SK-N-SH (cell line): ENCODE measurements at regions not wholly inside any gene's neighbourhood (a gene's known extent, or its start where the extent isn't known, plus 50 kb on each side); places are given as distances from the start of the nearest gene placed in this dataset.

ENCODE experiments used
- CTCF ChIA-PET: fragments of 300-600, 350-600 bp; formaldehyde crosslinking; extraction: SDS; loops from one replicate; lab custom pipeline; 2021; lab: Yijun Ruan, JAX
- POLR2A ChIA-PET: fragments of 350-600 bp; sonication (Branson Sonifier 250); formaldehyde crosslinking; extraction: SDS; loops from one replicate; lab custom pipeline; 2020; ENCODE audit warnings: antibody characterized with exemption, inconsistent platforms; lab: Yijun Ruan, JAX
- DNase-seq: peaks from one replicate; pipeline ENCODE4 v3.0.0; 2012
- H2AFZ ChIP-seq: fragments of 200-600 bp; sonication (generic); 2 replicates; pipeline ENCODE4 v1.8.1; 2016; ENCODE audit warnings: antibody characterized with exemption, mild to moderate bottlenecking, low read depth
- H3F3A ChIP-seq: fragments of 200-600 bp; sonication (generic); replicated peaks from 2 replicates; pipeline ENCODE3; 2016; ENCODE audit warnings: antibody characterized with exemption, mild to moderate bottlenecking; ENCODE audit not compliant: insufficient read depth
- H3K27ac ChIP-seq, 2 experiments: fragments of 200-500 bp in 1 of 2; fragments of 200-600 bp in 1 of 2; sonication (Bioruptor generic) in 1 of 2; sonication (generic), shearing (Covaris generic) in 1 of 2; 2 replicates each; pipeline versions ENCODE4 v1.5.1 to v1.6.1; 2014 to 2016; ENCODE audit warnings: low read depth in 2 of 2, inconsistent platforms in 1 of 2, low read length in 1 of 2, mild to moderate bottlenecking in 1 of 2, mixed read lengths in 1 of 2
- H3K27me3 ChIP-seq: fragments of 200-600 bp; sonication (generic), shearing (Covaris generic); 2 replicates; pipeline ENCODE4 v1.6.1; 2016; ENCODE audit warnings: mixed run types; ENCODE audit not compliant: insufficient read depth
- H3K36me3 ChIP-seq, 2 experiments: fragments of 200-500 bp in 1 of 2; fragments of 200-600 bp in 1 of 2; sonication (Bioruptor generic) in 1 of 2; sonication (generic) in 1 of 2; replicated peaks in 1 of 2; 2 replicates each; pipeline versions ENCODE3 to v1.5.1; 2014 to 2016; ENCODE audit warnings: low read length in 1 of 2, mild to moderate bottlenecking in 1 of 2; ENCODE audit not compliant: insufficient read depth in 2 of 2, control insufficient read depth in 1 of 2
- H3K4me1 ChIP-seq, 2 experiments: fragments of 200-500 bp in 1 of 2; fragments of 200-600 bp in 1 of 2; sonication (Bioruptor generic) in 1 of 2; sonication (generic), shearing (Covaris generic) in 1 of 2; 2 replicates each; pipeline versions ENCODE4 v1.5.1 to v1.6.1; 2014 to 2016; ENCODE audit warnings: low read depth in 1 of 2, low read length in 1 of 2, mixed run types in 1 of 2; ENCODE audit not compliant: insufficient read depth in 2 of 2, control insufficient read depth in 1 of 2
- H3K4me2 ChIP-seq: fragments of 200-600 bp; sonication (generic), shearing (Covaris generic); 2 replicates; pipeline ENCODE4 v1.6.1; 2017; ENCODE audit warnings: mixed run types
- H3K4me3 ChIP-seq, 2 experiments: fragments of 200-500 bp in 1 of 2; fragments of 200-600 bp in 1 of 2; sonication (Bioruptor generic) in 1 of 2; sonication (generic), shearing (Covaris generic) in 1 of 2; 2 replicates each; pipeline versions ENCODE4 v1.5.1 to v1.8.1; 2014 to 2016; ENCODE audit warnings: low read depth in 2 of 2, inconsistent platforms in 1 of 2, low read length in 1 of 2, mild to moderate bottlenecking in 1 of 2, mixed read lengths in 1 of 2, moderate library complexity in 1 of 2
- H3K79me2 ChIP-seq: fragments of 200-600 bp; sonication (generic); 2 replicates; pipeline ENCODE4 v1.8.1; 2017; ENCODE audit warnings: mild to moderate bottlenecking; ENCODE audit not compliant: insufficient read depth
- H3K9ac ChIP-seq: fragments of 200-600 bp; sonication (generic); 2 replicates; pipeline ENCODE4 v1.6.1; 2017; ENCODE audit warnings: mixed run types
- H3K9me2 ChIP-seq: fragments of 200-600 bp; sonication (generic); 2 replicates; pipeline ENCODE4 v1.6.1; 2017; ENCODE audit warnings: mixed run types
- H3K9me3 ChIP-seq: fragments of 200-600 bp; sonication (generic); 2 replicates; pipeline ENCODE4 v1.6.1; 2017; ENCODE audit warnings: mixed run types, mild to moderate bottlenecking, moderate library complexity
- H4K20me1 ChIP-seq: fragments of 200-600 bp; sonication (generic); 2 replicates; pipeline ENCODE4 v1.6.1; 2017; ENCODE audit warnings: mild to moderate bottlenecking, mixed run types; ENCODE audit not compliant: insufficient read depth
- EP300 ChIP-seq, 2 experiments: IDR thresholded peaks; 2 replicates each; pipeline versions ENCODE4 v1.4.0 to v1.6.1; 2012; ENCODE audit warnings: borderline replicate concordance in 1 of 2, low read depth in 1 of 2, low read length in 1 of 2
- EZH2phosphoT487 ChIP-seq: fragments of 200-600 bp; sonication (generic); IDR thresholded peaks from 2 replicates; pipeline ENCODE4 v1.6.1; 2017; ENCODE audit warnings: low read depth, mixed run types, mild to moderate bottlenecking, antibody characterized with exemption, moderate library complexity, borderline replicate concordance
- FOSL2 ChIP-seq: IDR thresholded peaks from 2 replicates; pipeline ENCODE4 v1.4.0; 2012; ENCODE audit warnings: low read depth, mild to moderate bottlenecking, moderate library complexity, borderline replicate concordance
- MEF2A ChIP-seq: IDR thresholded peaks from 2 replicates; pipeline ENCODE4 v1.4.0; 2012; ENCODE audit warnings: low read depth, borderline replicate concordance
- NFIC ChIP-seq: IDR thresholded peaks from 2 replicates; pipeline ENCODE4 v1.4.0; 2012; ENCODE audit warnings: borderline replicate concordance
- NRF1 ChIP-seq: IDR thresholded peaks from 2 replicates; pipeline ENCODE4 v1.6.1; 2012; ENCODE audit warnings: low read depth, mild to moderate bottlenecking, low read length
- POLR2AphosphoS5 ChIP-seq: IDR thresholded peaks from 2 replicates; pipeline ENCODE4 v1.6.1; 2012; ENCODE audit warnings: low read depth, low read length
- RAD21 ChIP-seq: IDR thresholded peaks from 2 replicates; pipeline ENCODE4 v1.6.1; 2012; ENCODE audit warnings: mild to moderate bottlenecking, low read length
- RCOR1 ChIP-seq: fragments of 150-350 bp; IDR thresholded peaks from 2 replicates; pipeline ENCODE4 v1.6.1; 2017; ENCODE audit warnings: antibody characterized with exemption, low read length
- SIN3A ChIP-seq: IDR thresholded peaks from 2 replicates; pipeline ENCODE4 v1.6.1; 2012; ENCODE audit warnings: low read depth, mild to moderate bottlenecking, low read length, moderate library complexity, borderline replicate concordance
- TAF1 ChIP-seq: IDR thresholded peaks from 2 replicates; pipeline ENCODE4 v1.6.1; 2012; ENCODE audit warnings: low read depth, mild to moderate bottlenecking, low read length, moderate library complexity, borderline replicate concordance
- TCF12 ChIP-seq: IDR thresholded peaks from 2 replicates; pipeline ENCODE4 v1.4.0; 2012
- TEAD4 ChIP-seq: IDR thresholded peaks from 2 replicates; pipeline ENCODE4 v1.4.0; 2012; ENCODE audit warnings: mild to moderate bottlenecking, borderline replicate concordance; ENCODE audit not compliant: insufficient read depth
- YY1 ChIP-seq: IDR thresholded peaks from 2 replicates; pipeline ENCODE4 v1.4.0; 2012; ENCODE audit warnings: low read depth, mild to moderate bottlenecking
- WGBS: methylation state at CpG from one replicate; pipeline ENCODE4 v1.1.6; 2017; ENCODE audit warnings: low lambda C conversion rate; 5-methylcytosine and 5-hydroxymethylcytosine counted together
- TF ChIP-seq, protein P1 (sequence below): fragments of 200-600 bp; sonication (generic); IDR thresholded peaks from 2 replicates; pipeline ENCODE4 v1.6.1; 2017; ENCODE audit warnings: antibody characterized with exemption, mild to moderate bottlenecking, moderate library complexity
- TF ChIP-seq, protein P2 (sequence below): IDR thresholded peaks from 2 replicates; pipeline ENCODE4; 2012
- TF ChIP-seq, protein P3 (sequence below): IDR thresholded peaks from 2 replicates; pipeline ENCODE4 v1.4.0; 2012; ENCODE audit warnings: low read depth, borderline replicate concordance
- TF ChIP-seq, protein P4 (sequence below): fragments of 150-350 bp; IDR thresholded peaks from 2 replicates; pipeline ENCODE4 v1.6.1; 2016; ENCODE audit warnings: mild to moderate bottlenecking, low read depth, low read length
- TF ChIP-seq, protein P5 (sequence below): IDR thresholded peaks from 2 replicates; pipeline ENCODE4 v1.4.0; 2012; ENCODE audit warnings: low read depth, borderline replicate concordance
- TF ChIP-seq, protein P6 (sequence below): fragments of 150-350 bp; IDR thresholded peaks from 2 replicates; pipeline ENCODE4 v1.6.1; 2017; ENCODE audit warnings: antibody characterized with exemption, low read length, low read depth, borderline replicate concordance

DNA sequence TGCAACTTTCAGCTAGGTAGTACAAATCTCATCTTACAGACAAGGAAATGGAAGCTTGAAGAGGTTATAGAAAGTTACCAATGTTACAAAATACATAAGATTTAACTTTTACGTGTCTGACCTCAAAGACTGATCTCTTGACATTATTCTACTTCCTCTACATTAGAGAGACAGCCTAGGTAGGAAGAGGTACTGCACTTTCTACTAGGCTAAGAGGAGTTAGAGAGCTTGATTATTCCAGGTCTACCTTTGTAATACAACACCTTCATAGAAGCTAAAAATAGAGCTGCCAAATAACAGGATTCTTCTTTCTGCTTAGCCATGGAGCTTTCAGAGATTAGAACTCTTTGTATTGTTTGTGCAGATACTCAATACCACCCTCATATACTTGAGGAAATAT, 147.6 kb upstream of the NPY2R start:
- CTCF ChIA-PET, result interaction anchor here (0.7 to 1.9 kb wide), 5 partner anchors 9 to 293 kb away, joined by 3 to 7 read pairs (median 4); no protein-coding TSS in a partner anchor
- H3K36me3 ChIP-seq, result no peaks in the 10 kb centered on the region
- no peak overlapping the region for H2AFZ ChIP-seq
- no peak overlapping the region for H3K4me2 ChIP-seq
- no peaks in the 10 kb centered on the region for H4K20me1 ChIP-seq
- no peak overlapping the region for H3K4me3 ChIP-seq
- H3K79me2 ChIP-seq, result no peaks in the 10 kb centered on the region
- WGBS, result 39% methylated on average over 1 of the region's 1 CpG
- H3K9ac ChIP-seq, result no peak overlapping the region
- H3K4me1 ChIP-seq, result peaks cover 0 to 2% of the 10 kb centered on the region in 2 experiments; a peak in 2 of 4 replicates
- no peaks in the 10 kb centered on the region for H3K9me3 ChIP-seq
- TF ChIP-seq, protein P1, sequence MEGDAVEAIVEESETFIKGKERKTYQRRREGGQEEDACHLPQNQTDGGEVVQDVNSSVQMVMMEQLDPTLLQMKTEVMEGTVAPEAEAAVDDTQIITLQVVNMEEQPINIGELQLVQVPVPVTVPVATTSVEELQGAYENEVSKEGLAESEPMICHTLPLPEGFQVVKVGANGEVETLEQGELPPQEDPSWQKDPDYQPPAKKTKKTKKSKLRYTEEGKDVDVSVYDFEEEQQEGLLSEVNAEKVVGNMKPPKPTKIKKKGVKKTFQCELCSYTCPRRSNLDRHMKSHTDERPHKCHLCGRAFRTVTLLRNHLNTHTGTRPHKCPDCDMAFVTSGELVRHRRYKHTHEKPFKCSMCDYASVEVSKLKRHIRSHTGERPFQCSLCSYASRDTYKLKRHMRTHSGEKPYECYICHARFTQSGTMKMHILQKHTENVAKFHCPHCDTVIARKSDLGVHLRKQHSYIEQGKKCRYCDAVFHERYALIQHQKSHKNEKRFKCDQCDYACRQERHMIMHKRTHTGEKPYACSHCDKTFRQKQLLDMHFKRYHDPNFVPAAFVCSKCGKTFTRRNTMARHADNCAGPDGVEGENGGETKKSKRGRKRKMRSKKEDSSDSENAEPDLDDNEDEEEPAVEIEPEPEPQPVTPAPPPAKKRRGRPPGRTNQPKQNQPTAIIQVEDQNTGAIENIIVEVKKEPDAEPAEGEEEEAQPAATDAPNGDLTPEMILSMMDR, result no peak
- TF ChIP-seq YY1 (no peak), MEF2A (no peak)
- no peak overlapping the region for H3K27ac ChIP-seq
- H3F3A ChIP-seq, result no peaks in the 10 kb centered on the region
- H3K9me2 ChIP-seq, result no peaks in the 10 kb centered on the region
- POLR2A ChIA-PET, result no interaction called here
- no peak for DNase-seq
- no peaks in the 10 kb centered on the region for H3K27me3 ChIP-seq

DNA sequence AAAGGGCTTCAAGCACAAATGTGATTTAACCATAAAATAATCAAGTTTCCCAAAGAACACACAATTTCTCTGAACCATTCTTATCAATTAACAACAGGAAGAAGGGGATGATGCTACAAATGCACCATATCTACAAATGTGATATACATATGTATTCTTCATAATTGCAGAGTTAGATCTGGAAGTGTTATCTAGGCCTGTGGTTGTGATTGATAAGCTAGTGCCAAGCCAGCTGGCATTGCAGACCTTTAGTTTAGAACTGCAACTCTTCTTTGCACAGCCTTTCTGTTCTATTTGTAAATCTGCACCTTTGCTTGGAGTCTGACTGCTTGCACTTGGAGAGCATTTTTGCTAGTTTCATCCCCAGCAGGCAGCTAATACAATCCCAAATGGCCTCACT, 145.5 kb upstream of the NPY2R start:
- H3K4me1 ChIP-seq, result peaks cover 0 to 2% of the 10 kb centered on the region in 2 experiments; a peak in 2 of 4 replicates
- no peaks in the 10 kb centered on the region for H3K9me3 ChIP-seq
- H2AFZ ChIP-seq, result no peak overlapping the region
- H3K4me3 ChIP-seq, result no peak overlapping the region
- peak; percentile 49 for DNase-seq
- no peaks in the 10 kb centered on the region for H3K27me3 ChIP-seq
- no peak overlapping the region for H3K4me2 ChIP-seq
- no peaks in the 10 kb centered on the region for H4K20me1 ChIP-seq
- POLR2A ChIA-PET, result interaction anchor here (0.7 kb wide), 1 partner anchor 312 kb away, joined by 3 read pairs; no protein-coding TSS in a partner anchor
- no peaks in the 10 kb centered on the region for H3F3A ChIP-seq
- H3K79me2 ChIP-seq, result no peaks in the 10 kb centered on the region
- H3K36me3 ChIP-seq, result no peaks in the 10 kb centered on the region
- no peaks in the 10 kb centered on the region for H3K9me2 ChIP-seq
- peak overlapping the region in 1 of 2 experiments; percentile 43; a peak in 1 of 4 replicates for H3K27ac ChIP-seq
- H3K9ac ChIP-seq, result no peak overlapping the region
- CTCF ChIA-PET, result interaction anchor here (0.9 to 1.2 kb wide), 3 partner anchors 52 to 291 kb away, joined by 3 read pairs; no protein-coding TSS in a partner anchor
- TF ChIP-seq RAD21 (peak; percentile 51), NRF1 (no peak), TCF12 (peak; percentile 49), EP300 (IDR thresholded peaks at IDR 0.05; ENCODE audit: borderline replicate concordance in 1 of 2, low read depth in 1 of 2, low read length in 1 of 2) (peak in 1 of 2 experiments; percentile 100; a peak in 2 of 4 replicates), NFIC (no peak), EZH2phosphoT487 (no peak), RCOR1 (peak; percentile 98), TEAD4 (0 out of 2 replicates have a peak, but pooled peaks have one; percentile 49), POLR2AphosphoS5 (0 out of 2 replicates have a peak, but pooled peaks have one; percentile 43), TAF1 (no peak), YY1 (no peak), SIN3A (no peak), FOSL2 (no peak)
- TF ChIP-seq, protein P2, sequence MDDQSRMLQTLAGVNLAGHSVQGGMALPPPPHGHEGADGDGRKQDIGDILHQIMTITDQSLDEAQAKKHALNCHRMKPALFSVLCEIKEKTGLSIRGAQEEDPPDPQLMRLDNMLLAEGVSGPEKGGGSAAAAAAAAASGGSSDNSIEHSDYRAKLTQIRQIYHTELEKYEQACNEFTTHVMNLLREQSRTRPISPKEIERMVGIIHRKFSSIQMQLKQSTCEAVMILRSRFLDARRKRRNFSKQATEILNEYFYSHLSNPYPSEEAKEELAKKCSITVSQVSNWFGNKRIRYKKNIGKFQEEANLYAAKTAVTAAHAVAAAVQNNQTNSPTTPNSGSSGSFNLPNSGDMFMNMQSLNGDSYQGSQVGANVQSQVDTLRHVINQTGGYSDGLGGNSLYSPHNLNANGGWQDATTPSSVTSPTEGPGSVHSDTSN, result no peak
- TF ChIP-seq, protein P3, sequence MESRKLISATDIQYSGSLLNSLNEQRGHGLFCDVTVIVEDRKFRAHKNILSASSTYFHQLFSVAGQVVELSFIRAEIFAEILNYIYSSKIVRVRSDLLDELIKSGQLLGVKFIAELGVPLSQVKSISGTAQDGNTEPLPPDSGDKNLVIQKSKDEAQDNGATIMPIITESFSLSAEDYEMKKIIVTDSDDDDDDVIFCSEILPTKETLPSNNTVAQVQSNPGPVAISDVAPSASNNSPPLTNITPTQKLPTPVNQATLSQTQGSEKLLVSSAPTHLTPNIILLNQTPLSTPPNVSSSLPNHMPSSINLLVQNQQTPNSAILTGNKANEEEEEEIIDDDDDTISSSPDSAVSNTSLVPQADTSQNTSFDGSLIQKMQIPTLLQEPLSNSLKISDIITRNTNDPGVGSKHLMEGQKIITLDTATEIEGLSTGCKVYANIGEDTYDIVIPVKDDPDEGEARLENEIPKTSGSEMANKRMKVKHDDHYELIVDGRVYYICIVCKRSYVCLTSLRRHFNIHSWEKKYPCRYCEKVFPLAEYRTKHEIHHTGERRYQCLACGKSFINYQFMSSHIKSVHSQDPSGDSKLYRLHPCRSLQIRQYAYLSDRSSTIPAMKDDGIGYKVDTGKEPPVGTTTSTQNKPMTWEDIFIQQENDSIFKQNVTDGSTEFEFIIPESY, result no peak
- TF ChIP-seq, protein P4, sequence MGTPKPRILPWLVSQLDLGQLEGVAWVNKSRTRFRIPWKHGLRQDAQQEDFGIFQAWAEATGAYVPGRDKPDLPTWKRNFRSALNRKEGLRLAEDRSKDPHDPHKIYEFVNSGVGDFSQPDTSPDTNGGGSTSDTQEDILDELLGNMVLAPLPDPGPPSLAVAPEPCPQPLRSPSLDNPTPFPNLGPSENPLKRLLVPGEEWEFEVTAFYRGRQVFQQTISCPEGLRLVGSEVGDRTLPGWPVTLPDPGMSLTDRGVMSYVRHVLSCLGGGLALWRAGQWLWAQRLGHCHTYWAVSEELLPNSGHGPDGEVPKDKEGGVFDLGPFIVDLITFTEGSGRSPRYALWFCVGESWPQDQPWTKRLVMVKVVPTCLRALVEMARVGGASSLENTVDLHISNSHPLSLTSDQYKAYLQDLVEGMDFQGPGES, result no peak
- TF ChIP-seq, protein P5, sequence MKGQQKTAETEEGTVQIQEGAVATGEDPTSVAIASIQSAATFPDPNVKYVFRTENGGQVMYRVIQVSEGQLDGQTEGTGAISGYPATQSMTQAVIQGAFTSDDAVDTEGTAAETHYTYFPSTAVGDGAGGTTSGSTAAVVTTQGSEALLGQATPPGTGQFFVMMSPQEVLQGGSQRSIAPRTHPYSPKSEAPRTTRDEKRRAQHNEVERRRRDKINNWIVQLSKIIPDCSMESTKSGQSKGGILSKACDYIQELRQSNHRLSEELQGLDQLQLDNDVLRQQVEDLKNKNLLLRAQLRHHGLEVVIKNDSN, result no peak
- TF ChIP-seq, protein P6, sequence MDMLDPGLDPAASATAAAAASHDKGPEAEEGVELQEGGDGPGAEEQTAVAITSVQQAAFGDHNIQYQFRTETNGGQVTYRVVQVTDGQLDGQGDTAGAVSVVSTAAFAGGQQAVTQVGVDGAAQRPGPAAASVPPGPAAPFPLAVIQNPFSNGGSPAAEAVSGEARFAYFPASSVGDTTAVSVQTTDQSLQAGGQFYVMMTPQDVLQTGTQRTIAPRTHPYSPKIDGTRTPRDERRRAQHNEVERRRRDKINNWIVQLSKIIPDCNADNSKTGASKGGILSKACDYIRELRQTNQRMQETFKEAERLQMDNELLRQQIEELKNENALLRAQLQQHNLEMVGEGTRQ, result no peak
